Spinal cord (tissue), 9 donors: ENCODE measurements at regions not wholly inside any gene's neighbourhood (a gene's known extent, or its start where the extent isn't known, plus 50 kb on each side); places are given as distances from the start of the nearest gene placed in this dataset.

Experiments
- DNase-seq, 6 donors: peaks; one replicate each; pipeline versions ENCODE4 v3.0.0 to v3.0.0-alpha.2; 2013 to 2015; ENCODE audit warnings: low spot score in 6 of 6, low read depth in 4 of 6
- H3K27ac ChIP-seq: one replicate; pipeline ENCODE4 v1.5.1; 2013; ENCODE audit warnings: low read depth, low read length, control low read depth
- H3K27me3 ChIP-seq: one replicate; pipeline ENCODE4 v1.6.1; 2013; ENCODE audit warnings: low read length; ENCODE audit not compliant: control insufficient read depth, insufficient read depth
- H3K36me3 ChIP-seq: one replicate; pipeline ENCODE4 v1.6.1; 2013; ENCODE audit warnings: low read length; ENCODE audit not compliant: control insufficient read depth, insufficient read depth
- H3K4me1 ChIP-seq: one replicate; pipeline ENCODE4 v1.6.1; 2013; ENCODE audit warnings: low read length; ENCODE audit not compliant: control insufficient read depth, insufficient read depth
- H3K4me3 ChIP-seq: one replicate; pipeline ENCODE4 v1.5.1; 2013; ENCODE audit warnings: low read depth, low read length, control low read depth
- H3K9me3 ChIP-seq: one replicate; pipeline ENCODE4 v1.6.1; 2013; ENCODE audit warnings: low read length; ENCODE audit not compliant: control insufficient read depth, insufficient read depth
- WGBS: methylation state at CpG from one replicate; pipeline ENCODE4 v1.1.5; 2013; ENCODE audit warnings: missing lambda C conversion rate; ENCODE audit not compliant: insufficient coverage; 5-methylcytosine and 5-hydroxymethylcytosine counted together
- donor health status: healthy.

- H3K4me1 ChIP-seq: no peaks in the 10 kb centered on the region
- H3K9me3 ChIP-seq: no peaks in the 10 kb centered on the region
- no peak for DNase-seq
- H3K4me3 ChIP-seq: no peak overlapping the region
- no peaks in the 10 kb centered on the region for H3K27me3 ChIP-seq
- whole genome bisulfite sequencing: 98% methylated on average over 4 of the region's 5 CpGs
- H3K36me3 ChIP-seq: no peaks in the 10 kb centered on the region
- H3K27ac ChIP-seq: no peak overlapping the region
Observed at GRCh38 chr5:34585601-34586104, 70.5 kb upstream of the RAI14 start.

DNA sequence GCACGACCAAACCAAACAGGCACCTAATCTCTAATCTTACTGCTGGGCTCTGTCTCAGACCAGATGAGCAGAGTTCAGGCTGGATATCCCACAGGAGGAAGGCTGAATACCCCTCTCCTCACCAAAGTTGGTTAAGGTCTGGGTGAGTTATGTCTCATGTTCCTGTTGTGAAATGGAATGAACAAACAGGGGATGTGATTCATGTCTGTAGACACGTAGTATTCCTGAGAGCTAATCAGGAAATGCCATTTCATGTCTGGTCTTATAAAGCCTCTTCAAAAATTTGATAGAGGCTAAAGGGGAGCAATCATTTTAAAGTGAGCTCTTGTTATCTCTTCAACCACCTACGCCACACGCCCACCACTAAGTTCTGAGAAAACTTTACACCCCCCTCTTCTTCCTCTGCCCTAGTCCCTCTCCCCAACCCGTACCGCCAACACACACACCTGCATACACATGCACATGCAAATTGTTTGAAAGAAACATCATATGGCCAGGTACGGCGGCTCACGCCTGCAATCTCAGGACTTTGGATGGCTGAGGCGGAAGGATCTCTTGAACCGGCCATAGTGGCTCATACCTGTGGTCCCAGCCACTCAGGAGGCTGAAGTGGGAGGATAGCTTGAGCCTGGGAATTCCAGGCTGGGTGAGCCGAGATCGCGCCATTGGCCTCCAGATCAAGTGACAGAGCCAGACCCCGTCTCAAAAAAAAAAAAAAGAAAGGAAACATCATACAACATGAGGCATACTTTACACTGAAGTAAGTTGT, 69.8 kb upstream of the RAI14 start:
- Histone ChIP-seq H3K9me3 (no peaks in the 10 kb centered on the region), H3K4me1 (no peaks in the 10 kb centered on the region), H3K27ac (no peak overlapping the region), H3K27me3 (no peaks in the 10 kb centered on the region), H3K4me3 (no peak overlapping the region), H3K36me3 (no peaks in the 10 kb centered on the region)
- 93% methylated on average over 9 of the region's 15 CpGs for WGBS
- DNase-seq: no peak

DNA sequence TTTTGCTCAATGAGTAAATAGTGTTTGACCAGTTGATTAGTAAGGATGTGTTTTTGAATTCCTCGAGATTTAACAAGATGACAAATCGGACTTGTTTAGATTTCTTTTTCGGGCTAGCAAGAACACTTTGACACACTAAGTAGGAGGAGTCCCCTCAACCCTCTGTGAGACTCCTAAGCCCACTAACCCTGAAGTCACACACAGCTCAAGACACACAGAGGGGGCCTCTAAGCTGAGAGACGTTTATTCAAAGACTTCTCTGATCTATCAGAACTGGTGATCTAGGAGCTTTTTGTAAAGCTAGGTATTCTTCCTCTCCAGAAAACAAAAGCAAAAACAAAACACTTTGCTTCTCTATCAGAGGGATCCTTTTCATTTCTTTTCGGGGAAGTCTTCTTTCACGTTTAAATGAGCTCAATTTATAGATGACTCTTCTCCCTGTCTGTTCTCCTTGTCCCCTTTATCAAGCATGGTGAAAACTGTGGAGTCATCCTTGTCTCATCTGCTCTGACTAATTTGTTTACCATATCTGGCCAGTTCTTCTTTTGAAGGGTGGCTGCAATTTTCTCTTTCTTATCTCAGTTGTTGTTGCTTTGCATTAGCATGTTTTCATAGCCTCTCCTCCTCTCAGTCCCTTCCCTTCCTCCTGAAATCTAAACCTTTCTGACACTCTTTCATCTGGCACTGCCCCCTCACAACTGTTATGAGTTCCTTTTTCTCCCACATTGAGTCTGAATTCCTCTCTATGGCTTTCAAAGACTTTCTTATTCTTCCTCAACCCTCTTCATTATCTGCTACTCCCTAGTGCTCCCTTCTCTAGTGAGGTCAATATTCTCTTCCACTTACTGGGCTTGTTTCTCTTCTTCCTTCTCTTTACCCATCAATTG, 68.5 kb upstream of the RAI14 start:
- H3K9me3 ChIP-seq: no peaks in the 10 kb centered on the region
- no peaks in the 10 kb centered on the region for H3K4me1 ChIP-seq
- no peak for DNase-seq
- H3K4me3 ChIP-seq: no peak overlapping the region
- no peaks in the 10 kb centered on the region for H3K27me3 ChIP-seq
- no peaks in the 10 kb centered on the region for H3K36me3 ChIP-seq
- WGBS: 20% methylated on average over 1 of the region's 6 CpGs
- H3K27ac ChIP-seq: no peak overlapping the region

DNA sequence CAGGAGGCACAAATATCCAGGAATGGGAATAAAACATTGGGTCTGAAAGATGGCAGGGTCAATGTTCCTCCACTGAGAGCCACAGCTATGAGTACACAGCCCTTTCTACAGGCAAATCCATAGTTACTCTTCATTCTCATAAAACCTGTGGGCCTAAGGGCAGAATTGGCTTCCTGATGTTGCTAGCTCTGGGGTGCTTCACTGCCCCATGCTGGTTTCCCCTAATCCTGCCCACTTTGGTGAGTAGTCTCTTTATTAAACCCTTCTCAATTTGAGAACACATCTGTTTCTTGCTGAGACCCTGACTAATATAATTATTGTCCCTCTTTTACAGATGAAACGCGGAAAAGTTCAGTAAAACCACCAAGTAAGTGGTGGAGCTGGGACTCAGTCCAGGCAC, 66.3 kb upstream of the RAI14 start:
- Histone ChIP-seq H3K9me3 (no peaks in the 10 kb centered on the region), H3K4me3 (no peak overlapping the region), H3K4me1 (no peaks in the 10 kb centered on the region), H3K27me3 (no peaks in the 10 kb centered on the region), H3K27ac (no peak overlapping the region), H3K36me3 (no peaks in the 10 kb centered on the region)
- no peak for DNase-seq
- WGBS: 100% methylated on average over 2 of the region's 2 CpGs

DNA sequence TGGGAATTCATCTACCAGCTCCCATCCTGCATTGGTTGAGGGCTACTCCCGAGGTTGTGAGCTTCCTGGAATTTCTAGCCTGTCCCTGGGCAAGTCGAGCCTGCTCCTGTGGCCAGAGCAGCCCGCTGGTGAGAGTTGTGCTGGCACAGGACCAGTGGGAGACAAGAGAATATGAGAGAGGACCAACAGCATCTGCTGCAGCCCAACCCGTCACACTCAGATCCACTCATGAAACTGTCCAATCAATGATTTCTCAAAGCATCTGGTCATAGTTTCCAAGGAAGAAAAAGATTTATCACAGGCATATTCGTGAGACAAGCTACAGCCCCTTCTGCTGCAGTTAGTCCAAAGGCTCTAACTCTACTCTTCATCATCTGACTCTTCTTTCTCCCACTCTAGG, 64.4 kb upstream of the RAI14 start:
- no peaks in the 10 kb centered on the region for H3K4me1 ChIP-seq
- no peaks in the 10 kb centered on the region for H3K9me3 ChIP-seq
- no peak overlapping the region for H3K27ac ChIP-seq
- H3K4me3 ChIP-seq: no peak overlapping the region
- DNase-seq: no peak
- no peaks in the 10 kb centered on the region for H3K27me3 ChIP-seq
- H3K36me3 ChIP-seq: no peaks in the 10 kb centered on the region
- 62% methylated on average over 2 of the region's 5 CpGs for WGBS

DNA sequence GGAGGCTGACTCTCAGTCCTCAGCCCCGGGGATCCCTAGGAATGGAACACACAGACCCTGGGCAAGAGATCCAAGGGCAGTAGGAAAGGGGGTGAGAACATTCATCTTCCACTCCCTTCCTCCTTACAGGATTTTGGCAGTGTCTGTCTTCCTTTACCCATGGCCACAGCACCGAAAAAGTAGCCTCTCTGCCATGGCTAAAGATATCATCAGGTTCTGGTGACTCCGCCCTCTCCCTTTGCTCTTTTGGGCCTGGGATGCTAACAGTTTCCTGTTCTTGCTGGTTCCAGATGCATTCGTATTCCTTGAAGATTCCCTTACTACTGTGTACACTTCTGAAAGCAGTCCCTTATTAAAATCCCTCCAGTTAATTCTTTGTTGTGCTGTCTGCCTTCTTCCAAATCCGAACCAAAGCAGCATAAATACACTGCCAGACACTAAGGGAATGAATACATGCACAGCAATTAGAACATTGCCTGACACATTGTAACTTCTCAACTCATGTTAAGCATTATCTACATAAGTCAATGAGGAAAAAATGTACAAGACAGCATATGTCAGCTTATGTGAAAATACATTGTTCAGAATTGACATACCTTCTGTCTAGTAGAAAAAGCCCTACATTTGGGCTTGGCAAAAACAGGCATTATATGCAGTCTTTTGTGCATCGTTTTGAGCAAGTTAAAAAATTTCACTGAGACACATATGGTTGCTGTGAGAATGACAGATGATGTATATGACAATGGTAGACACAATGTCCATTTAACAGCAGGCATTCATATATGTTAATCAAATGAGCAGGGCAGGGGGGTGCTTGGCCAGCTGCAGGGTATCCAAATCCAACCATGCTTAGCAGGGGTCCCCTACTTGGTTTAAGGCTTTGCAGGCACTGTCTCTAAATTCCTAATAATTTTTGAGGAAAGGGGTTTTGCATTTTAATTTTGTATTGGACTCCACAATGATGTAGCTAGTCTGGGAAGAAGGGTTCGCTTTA, 58.8 kb upstream of the RAI14 start:
- Histone ChIP-seq H3K4me1 (peaks cover 3% of the 10 kb centered on the region), H3K9me3 (no peaks in the 10 kb centered on the region), H3K27ac (no peak overlapping the region), H3K36me3 (no peaks in the 10 kb centered on the region), H3K4me3 (no peak overlapping the region), H3K27me3 (no peaks in the 10 kb centered on the region)
- DNase-seq: peak in 2 of 6 donors; percentile 71 to 87
- WGBS: 36% methylated on average over 5 of the region's 7 CpGs

DNA sequence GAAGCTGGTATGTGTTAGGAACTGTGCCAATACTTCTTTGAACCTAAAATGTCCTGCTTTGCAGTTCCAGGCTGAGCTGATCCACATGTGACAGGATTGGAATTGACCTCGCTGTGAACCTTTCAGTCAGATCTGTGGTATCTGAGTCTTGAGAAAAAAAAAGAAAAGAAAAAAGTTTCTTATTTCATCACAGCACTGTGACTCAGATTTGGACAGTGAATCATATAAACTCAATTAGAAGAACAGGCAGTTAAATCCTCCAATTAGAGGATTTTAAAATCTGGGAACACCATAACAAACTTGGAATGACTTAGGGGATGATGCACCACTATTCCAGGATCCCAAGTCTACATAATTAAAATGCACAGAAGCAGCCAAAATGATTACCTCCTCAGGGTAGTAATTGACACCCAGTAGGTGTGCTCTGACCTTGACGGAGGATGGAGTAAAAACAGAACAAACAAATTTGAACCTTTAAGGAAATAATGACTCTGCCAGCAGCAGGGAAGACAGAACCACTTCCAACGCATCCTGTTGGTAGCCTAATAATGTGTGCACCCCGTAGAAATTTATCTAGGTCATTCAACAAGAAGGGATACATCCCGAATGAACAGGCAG, 57.8 kb upstream of the RAI14 start:
- 43% methylated on average over 3 of the region's 5 CpGs for WGBS

GRCh38 chr5:34599471-34600117, 56.5 kb upstream of the RAI14 start:
- DNase-seq: no peak
- 90% methylated on average over 2 of the region's 4 CpGs for WGBS
- Histone ChIP-seq H3K4me3 (no peak overlapping the region), H3K4me1 (peaks cover 3% of the 10 kb centered on the region), H3K27me3 (no peaks in the 10 kb centered on the region), H3K36me3 (no peaks in the 10 kb centered on the region), H3K9me3 (no peaks in the 10 kb centered on the region), H3K27ac (no peak overlapping the region)

More for the DNA sequence above, 57.8 kb upstream of the RAI14 start:
- DNase-seq: peak in 2 of 6 donors; percentile 64 to 68
- H3K36me3 ChIP-seq: no peaks in the 10 kb centered on the region
- H3K4me3 ChIP-seq: no peak overlapping the region
- no peaks in the 10 kb centered on the region for H3K27me3 ChIP-seq
- H3K9me3 ChIP-seq: no peaks in the 10 kb centered on the region
- H3K27ac ChIP-seq: peak overlapping the region; percentile 22
- H3K4me1 ChIP-seq: peaks cover 3% of the 10 kb centered on the region
